ENCODE measurements at regions not wholly inside any gene's neighbourhood (a gene's known extent, or its start where the extent isn't known, plus 50 kb on each side); places are given as distances from the start of the nearest gene placed in this dataset.
A peak's percentile ranks its signal among the peaks of the same experiment; 100 is the strongest.

GRCh38 chr11:119572481-119573424, 149.8 kb upstream of the THY1 start:
- Histone ChIP-seq H4K20me1 (ENCODE audit: insufficient read depth, low read length) (no peaks in the 10 kb centered on the region), H3K4me1 (ENCODE audit: insufficient read depth, low read length) (peaks cover 12% of the 10 kb centered on the region), H3K27ac (ENCODE audit: low read depth, low read length) (no peak overlapping the region), H3K36me3 (ENCODE audit: insufficient read depth, low read length) (no peaks in the 10 kb centered on the region), H3K27me3 (ENCODE audit: insufficient read depth, low read length) (peaks cover 27% of the 10 kb centered on the region), H3K4me2 (ENCODE audit: insufficient read depth, low read length) (no peak overlapping the region), H3K9me3 (ENCODE audit: low read depth, low read length) (no peaks in the 10 kb centered on the region), H3K79me2 (ENCODE audit: insufficient read depth, low read length) (no peaks in the 10 kb centered on the region), H3K4me3 (ENCODE audit: insufficient read depth, low read length) (no peak overlapping the region), H2AFZ (ENCODE audit: low read length) (no peak overlapping the region)
- DNase-seq (ENCODE audit: insufficient read length, low spot score, missing footprints), result peak; percentile 2
- no peak for TF ChIP-seq CTCF (IDR thresholded peaks at IDR 0.05; ENCODE audit: extremely low read depth, low read depth, low read length)

GRCh38 chr11:119571311-119571710, 148.3 kb upstream of the THY1 start:
- H4K20me1 ChIP-seq (ENCODE audit: insufficient read depth, low read length), result no peaks in the 10 kb centered on the region
- H2AFZ ChIP-seq (ENCODE audit: low read length), result peak overlapping the region; percentile 52
- peak; percentile 13 for DNase-seq (ENCODE audit: insufficient read length, low spot score, missing footprints)
- no peaks in the 10 kb centered on the region for H3K9me3 ChIP-seq (ENCODE audit: low read depth, low read length)
- no peaks in the 10 kb centered on the region for H3K79me2 ChIP-seq (ENCODE audit: insufficient read depth, low read length)
- peak overlapping the region; percentile 16 for H3K4me2 ChIP-seq (ENCODE audit: insufficient read depth, low read length)
- H3K4me1 ChIP-seq (ENCODE audit: insufficient read depth, low read length), result peaks cover 15% of the 10 kb centered on the region
- TF ChIP-seq CTCF (IDR thresholded peaks at IDR 0.05; ENCODE audit: extremely low read depth, low read depth, low read length), result no peak
- H3K27ac ChIP-seq (ENCODE audit: low read depth, low read length), result no peak overlapping the region
- no peaks in the 10 kb centered on the region for H3K36me3 ChIP-seq (ENCODE audit: insufficient read depth, low read length)
- H3K27me3 ChIP-seq (ENCODE audit: insufficient read depth, low read length), result peaks cover 21% of the 10 kb centered on the region
- no peak overlapping the region for H3K4me3 ChIP-seq (ENCODE audit: insufficient read depth, low read length)

DNA sequence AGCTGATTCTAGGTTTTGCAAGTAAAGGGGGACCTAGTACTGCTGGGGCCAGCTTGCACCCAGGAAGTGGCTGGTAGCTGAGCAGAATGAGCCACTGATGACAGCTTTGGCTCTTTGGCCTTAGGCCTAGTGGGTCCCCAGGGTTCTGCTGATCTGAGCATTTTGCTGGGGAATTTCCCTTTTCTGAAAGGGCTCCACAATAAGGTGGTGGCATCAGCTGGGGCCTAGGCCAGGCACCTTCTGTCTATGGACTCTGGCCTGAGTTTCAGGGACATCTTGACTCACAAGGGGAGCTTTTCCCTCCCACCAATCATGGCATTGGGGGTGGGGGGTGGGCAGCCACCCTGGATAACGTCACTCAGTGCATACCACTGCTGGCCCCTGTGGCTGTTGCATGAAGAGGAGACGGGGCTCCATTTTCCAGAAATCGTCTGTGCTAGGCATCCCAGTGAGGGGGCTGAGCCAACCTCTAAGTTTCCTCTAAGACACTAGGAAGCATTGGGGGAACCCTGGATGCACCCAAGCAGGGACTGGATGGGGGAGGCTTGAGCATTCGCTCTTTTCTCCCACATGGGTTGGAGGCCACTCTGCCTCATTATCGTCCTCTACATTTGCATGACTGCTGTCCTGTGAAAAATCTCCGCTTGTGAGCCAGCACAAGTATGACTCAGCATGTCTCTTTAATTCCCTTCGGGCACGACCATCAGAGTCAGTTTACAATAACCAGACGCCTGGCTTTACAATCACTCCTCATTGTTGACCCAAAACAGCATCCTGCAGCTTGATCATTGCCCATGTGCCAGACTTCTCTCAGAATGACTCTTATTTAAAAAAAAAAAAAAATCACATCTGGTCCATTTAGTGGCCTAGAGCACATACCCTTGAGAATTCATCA, 145.0 kb upstream of the THY1 start:
- H3K27ac ChIP-seq (ENCODE audit: low read depth, low read length), result peak overlapping the region; percentile 39
- DNase-seq (ENCODE audit: insufficient read length, low spot score, missing footprints), result peak; percentile 86
- H3K79me2 ChIP-seq (ENCODE audit: insufficient read depth, low read length), result no peaks in the 10 kb centered on the region
- H3K4me3 ChIP-seq (ENCODE audit: insufficient read depth, low read length), result no peak overlapping the region
- peak overlapping the region; percentile 9 for H3K4me2 ChIP-seq (ENCODE audit: insufficient read depth, low read length)
- no peak for TF ChIP-seq CTCF (IDR thresholded peaks at IDR 0.05; ENCODE audit: extremely low read depth, low read depth, low read length)
- H4K20me1 ChIP-seq (ENCODE audit: insufficient read depth, low read length), result no peaks in the 10 kb centered on the region
- H3K36me3 ChIP-seq (ENCODE audit: insufficient read depth, low read length), result no peaks in the 10 kb centered on the region
- H3K4me1 ChIP-seq (ENCODE audit: insufficient read depth, low read length), result peaks cover 15% of the 10 kb centered on the region
- peak overlapping the region; percentile 8 for H2AFZ ChIP-seq (ENCODE audit: low read length)
- peaks cover 2% of the 10 kb centered on the region for H3K27me3 ChIP-seq (ENCODE audit: insufficient read depth, low read length)
- no peaks in the 10 kb centered on the region for H3K9me3 ChIP-seq (ENCODE audit: low read depth, low read length)

All from osteoblast (primary cell).